Sciatic nerve (tissue), 2 donors: ENCODE measurements at regions not wholly inside any gene's neighbourhood (a gene's known extent, or its start where the extent isn't known, plus 50 kb on each side); places are given as distances from the start of the nearest gene placed in this dataset.

ENCODE experiments used
- ATAC-seq: fragments of 200-7000 bp; cut with Tn5 transposase; one replicate; pipeline ENCODE4 v1.9.1; 2020; ENCODE audit warnings: mild to moderate bottlenecking, moderate library complexity
- DNase-seq: peaks from one replicate; pipeline ENCODE4 v3.0.0-alpha.2; 2020; ENCODE audit warnings: low spot score
- intact Hi-C: fragments of 100-400 bp; cut with DNase I; formaldehyde crosslinking; loops from one replicate; pipeline ENCODE4 v1.14.2; 2022
- donor health status: DM: no; HTN: no; CAD: no.
- donor health status: DM: no; HTN: no; CAD: no.

DNA sequence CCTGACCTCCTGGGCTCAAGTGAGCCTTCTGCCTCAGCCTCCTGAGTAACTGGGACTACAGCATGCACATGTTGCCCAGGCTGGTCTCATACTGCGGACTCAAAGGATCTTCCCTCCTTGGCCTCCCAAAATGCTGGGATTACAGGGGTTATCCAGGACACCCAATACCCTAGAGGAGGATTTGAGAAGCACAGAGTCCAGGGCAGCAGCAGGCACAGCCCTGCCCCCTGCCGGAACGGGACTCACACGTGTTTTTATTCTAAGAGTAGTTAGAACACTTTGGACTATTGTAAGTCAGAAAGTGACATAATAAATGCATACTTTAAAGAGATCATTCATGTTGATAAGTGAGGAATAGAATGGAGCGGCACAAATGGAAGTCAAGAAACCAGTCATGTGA lies 80.2 kb downstream of the C6orf118 start:
- DNase-seq (no peak), ATAC-seq (no peak)
- intact Hi-C loops: no loop called here

DNA sequence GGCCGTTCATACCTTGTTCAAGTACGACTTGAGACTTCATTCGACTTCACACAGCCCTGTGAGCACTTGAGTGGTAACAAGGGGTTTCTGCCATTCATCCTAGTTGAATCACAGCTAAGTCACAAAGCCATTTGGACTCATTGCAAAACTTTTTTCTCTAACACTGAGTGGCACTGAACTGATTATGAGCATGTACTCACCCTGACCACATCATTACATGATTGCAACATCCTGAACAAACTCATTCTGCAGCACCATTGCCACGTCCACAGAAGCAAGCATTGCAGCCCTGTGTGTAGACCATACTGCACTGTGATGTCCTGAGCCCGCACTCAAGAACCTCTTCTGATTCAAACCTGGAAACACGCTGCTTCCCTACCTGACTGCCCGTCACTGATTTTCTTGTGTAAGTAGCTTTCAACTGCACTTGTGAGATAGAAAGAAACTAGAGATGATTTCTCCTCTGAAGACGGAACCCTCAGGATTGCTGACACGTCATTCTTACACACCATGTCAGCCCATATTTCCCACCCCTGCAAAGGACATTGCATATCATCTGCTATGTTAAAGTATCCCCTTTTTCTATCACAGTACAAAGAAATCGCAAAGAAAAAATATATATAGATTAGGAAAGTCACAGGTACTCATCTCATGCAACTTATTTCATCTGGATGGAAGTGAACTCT lies 81.6 kb downstream of the C6orf118 start:
- intact Hi-C loops: no loop called here
- DNase-seq (no peak), ATAC-seq (no peak)

DNA sequence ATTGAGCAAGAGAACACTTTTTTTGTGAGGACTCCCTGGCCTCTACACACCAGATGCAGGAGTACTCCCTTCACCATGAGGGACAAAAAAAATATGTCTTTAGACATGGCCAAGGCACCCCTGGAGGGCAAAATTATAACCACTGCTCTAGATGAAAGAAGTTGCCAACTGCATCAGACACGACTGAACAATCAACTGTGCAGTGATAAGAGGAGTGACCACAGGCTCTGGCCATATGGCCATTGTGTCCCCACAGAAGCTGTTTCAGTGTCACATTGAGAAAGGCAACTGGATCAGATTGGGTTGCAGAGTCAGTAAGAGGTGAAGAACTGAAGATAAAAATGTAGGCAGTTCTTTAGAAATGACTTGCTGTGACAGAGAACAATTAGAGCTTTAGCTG lies 85.7 kb downstream of the C6orf118 start:
- DNase-seq: no peak
- no peak for ATAC-seq
- intact Hi-C loops: no loop called here

DNA sequence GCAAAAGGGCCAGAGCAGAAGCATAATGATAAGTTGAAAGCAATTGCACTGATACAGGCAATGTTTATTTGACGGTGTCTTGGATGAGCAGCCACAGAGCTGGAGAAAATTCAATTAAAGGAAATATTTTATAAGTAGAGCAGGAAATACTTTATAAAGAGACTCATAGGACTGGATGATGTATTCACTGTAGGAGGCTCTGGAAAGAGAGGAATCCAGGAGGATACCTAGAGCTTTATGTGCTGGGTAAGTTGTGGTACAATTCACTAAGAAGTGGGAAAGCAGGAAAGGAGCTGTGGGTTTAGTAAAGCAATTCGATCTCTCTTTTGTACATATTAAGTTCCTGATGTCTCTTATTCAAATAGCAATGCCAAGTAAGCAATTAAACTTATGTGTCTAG lies 86.3 kb downstream of the C6orf118 start:
- intact Hi-C loops: no loop called here
- DNase-seq: no peak
- ATAC-seq: no peak

DNA sequence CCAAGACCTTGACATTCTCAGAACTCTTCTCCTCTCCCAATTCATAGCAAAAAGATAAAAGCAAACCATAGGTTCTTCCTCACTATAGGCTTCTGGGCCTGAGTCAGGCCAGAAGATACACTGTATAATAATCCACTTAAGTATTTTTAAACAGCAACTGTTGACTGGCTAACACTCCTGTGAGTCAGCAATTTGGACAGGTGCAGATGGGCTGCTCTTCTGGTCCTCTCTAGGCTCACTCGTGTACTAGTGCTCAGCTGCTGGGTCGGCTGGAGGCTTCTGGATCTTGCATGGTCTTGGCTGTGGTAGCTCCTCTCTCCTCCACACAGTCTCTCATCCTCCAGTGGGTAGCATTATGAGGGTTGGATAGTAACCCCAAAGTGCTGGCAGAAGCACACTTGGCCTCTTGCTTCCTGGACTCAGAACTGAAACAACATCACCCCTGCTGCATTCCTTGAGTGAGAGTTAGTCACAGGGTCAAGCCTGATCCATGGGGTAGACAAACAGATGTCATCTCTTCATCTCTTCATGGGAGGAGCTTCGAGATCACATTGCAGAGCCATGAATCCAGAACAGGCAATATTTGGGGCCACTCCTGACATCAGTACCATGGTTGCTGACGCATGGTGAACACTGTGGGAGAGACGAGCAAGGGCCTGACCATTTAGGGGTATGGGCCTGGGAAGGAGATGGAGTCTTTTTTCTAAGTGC lies 86.9 kb downstream of the C6orf118 start:
- DNase-seq: no peak
- ATAC-seq: peak; percentile 36
- intact Hi-C loops: no loop called here

DNA sequence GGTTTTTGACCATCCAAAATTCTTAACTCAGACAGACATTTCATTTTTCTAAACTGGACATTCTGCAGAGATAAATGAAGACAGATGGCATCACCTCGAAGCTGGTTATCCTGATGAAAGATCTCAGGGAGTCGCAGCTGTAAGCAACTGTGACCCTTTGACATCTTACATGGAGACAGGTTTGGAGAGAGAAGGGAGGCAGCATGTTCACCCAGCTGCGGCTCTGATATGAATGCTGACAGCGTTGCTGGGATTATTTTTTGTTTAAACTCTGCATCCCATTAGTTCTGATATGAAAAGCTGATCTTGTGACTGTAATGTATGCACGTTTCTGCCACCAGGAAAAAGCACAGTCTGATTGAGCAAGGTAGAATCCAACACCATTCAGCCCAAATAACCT lies 89.4 kb downstream of the C6orf118 start:
- DNase-seq (no peak), ATAC-seq (no peak)
- intact Hi-C loops: no loop called here

DNA sequence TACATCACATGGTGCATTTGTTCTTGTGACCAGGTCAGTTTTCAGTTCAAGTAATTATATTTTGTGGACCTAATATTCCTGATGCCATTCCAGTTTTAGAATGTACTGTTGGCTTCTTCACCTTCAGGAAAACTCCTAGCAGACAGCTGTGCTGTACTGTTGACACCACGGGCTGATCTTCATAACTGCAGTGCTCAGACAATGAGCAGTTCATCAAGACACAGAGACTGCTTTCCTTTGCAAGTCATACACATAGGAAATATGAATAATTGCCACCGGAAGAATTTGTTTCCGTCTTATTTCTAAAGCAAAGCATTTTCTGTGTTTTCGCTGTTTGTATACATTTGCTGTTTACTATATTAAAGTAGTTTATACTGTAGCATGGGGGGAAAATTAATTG lies 89.8 kb downstream of the C6orf118 start:
- no peak for ATAC-seq
- intact Hi-C loops: no loop called here
- no peak for DNase-seq

DNA sequence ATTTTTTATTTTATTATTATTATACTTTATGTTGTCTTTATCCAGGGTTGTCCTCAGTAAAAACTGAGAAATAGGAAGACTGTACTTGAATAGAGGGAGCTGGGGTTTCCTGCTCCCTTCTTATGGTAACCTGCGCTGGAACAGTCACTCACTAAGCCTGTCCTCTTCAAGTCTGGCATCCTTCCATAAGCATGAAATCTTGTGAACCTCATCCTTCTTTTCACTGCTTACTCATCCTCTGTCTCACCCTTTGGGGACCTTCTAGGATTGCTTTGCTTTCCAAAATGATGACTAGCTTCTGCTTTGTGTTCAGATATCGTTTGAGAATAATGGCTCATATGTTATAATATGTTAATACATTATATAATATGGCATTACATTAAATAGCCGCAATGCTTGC lies 90.6 kb downstream of the C6orf118 start:
- intact Hi-C loops: no loop called here
- no peak for DNase-seq

DNA sequence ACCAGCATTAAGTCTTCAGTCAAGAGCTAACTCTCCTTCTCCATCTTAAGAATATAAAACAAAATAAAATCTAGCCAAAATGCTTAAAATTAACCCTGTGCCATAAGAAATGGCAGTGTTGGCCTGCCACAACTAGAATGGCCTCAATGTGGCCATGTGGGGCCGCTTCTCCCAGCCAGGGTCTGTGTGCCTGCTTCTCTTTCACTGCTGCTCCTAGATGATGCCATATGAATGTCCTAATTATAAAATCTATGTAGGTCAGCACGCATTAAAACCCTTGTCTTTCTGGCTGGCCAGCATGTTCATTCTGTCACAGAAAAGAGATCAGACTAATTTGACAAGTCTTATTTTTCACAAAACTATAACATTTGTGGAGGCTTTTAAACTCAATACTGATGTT lies 102.6 kb downstream of the C6orf118 start:
- ATAC-seq (no peak), DNase-seq (no peak)
- intact Hi-C loops: no loop called here

More for the DNA sequence above, 90.6 kb downstream of the C6orf118 start:
- ATAC-seq: no peak

DNA sequence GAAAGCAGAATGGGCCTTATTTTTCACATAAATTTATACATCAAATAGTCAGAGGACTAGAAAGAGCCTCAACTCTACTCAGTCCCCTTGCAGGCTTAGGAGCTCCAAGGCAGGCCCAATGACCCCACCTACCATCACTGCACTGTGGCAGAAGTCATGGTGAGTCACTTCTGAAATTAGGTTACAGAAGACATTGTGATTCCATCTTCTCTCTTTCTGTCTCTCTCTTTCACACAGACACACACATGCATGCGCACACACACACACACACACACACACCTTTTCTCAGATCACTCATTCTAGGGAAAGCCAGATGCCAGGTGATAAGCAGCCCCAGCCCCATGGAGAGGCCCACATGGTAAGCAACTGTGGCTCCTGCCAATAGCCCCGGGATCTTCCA lies 103.8 kb downstream of the C6orf118 start:
- intact Hi-C loops: no loop called here
- DNase-seq: no peak
- no peak for ATAC-seq

DNA sequence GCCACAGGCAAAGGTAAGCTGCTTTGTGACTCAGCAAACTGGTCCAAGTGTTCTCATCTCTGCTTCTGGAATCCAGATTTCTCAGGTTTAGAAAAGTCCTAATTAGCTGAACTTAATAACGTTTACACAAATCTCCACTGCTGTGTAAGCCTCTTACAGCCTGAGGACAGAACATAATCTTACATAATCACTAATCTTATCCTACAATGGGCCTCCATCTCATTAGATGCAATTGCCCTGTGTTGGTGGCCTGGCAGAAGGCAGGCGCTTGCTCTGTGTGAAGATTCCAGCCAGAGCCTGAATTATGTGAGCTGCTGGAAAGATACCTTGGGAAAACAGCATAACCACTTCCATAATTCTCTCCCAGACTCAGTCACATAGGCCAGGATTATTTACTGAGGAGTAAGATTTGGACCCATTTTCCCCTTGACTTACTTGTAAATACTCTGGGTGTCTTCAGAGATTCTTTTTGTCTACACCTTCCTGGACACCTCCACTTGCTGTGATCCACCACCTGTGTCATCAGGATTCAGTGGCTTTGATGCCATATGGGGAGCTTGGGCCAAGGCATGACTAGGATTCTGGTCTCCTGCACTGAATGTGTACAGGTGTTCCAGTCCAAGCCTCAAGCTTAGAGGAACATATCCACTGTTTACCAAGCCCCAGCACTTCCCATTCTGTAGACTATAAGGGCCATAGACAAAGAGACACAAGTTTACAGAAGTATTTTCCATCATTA lies 104.4 kb downstream of the C6orf118 start:
- DNase-seq: no peak
- no peak for ATAC-seq

DNA sequence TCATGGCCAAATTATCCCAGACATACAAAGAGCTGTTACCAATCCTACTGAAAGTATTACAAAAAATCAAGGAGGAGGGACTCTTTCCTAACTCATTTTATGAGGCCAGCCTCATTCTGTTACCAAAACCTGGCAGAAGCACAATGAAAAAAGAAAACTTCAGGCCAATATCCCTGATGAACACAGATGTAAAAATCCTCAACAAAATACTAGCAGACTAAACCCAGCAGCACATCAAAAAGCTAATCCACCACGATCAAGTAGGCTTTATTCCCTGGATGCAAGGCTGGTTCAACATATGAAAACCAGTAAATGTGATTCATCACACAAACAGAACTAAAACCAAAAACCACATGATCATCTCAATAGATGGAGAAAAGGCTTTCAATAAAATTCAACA lies 109.2 kb downstream of the C6orf118 start:
- no peak for ATAC-seq
- no peak for DNase-seq
- intact Hi-C loops: no loop called here

More for the DNA sequence above, 104.4 kb downstream of the C6orf118 start:
- intact Hi-C loops: no loop called here

DNA sequence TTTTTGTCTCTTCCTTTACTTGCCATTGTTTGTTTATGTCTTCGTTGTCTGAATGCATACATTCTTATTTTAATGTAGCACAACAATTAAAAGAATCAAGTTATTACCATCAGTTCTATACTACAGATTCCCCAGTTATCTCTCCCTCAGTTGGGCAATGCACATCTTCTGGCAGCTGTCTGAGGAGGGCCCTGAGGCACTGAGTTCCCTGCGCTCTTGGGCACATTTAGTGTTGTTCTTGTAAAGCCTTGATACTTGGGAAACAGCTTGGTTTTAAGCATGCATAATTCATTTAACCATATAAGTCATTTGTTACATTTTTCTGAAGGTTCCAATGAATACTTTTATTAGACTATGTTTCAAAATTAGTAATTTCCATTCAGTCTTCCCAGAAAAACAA lies 117.9 kb downstream of the C6orf118 start:
- DNase-seq: no peak
- ATAC-seq: no peak
- intact Hi-C loops: no loop called here

DNA sequence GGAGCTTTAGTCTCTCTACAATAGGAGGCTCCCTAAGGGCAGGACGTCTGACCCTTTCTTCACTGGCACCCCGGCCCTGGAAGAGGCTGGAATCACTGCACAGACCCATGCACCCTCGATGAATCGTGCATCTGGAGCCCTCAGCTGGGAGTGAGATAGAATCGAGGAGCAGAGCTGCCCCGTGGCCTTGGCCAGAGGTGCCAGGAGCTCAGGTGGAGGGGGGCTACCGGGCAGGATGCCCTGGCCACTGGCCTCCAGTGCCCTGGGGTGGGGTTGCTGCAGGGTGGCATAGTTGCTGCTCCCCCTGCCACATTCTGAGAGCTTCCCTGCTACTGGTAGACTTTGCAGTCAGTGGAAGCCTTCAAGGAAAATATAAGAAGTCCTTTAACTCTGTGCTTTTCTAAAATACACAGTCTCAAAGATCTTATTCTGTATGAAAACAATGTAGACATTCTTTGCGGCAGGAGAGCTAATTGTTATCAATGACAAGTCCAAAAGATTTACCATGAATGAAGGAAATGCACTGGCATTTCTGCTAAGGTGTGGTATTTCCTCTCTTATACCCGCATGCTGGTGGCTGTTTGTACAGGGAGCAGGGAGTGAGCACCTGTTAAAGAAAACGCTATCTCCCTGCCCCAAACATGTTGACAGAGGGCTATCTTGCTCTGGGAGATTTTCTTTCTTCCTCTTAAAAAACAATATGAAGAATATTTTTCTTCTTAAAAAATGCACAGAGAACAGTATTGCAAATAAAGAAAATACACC lies 122.8 kb downstream of the C6orf118 start:
- ATAC-seq (no peak), DNase-seq (no peak)
- intact Hi-C loops: no loop called here

DNA sequence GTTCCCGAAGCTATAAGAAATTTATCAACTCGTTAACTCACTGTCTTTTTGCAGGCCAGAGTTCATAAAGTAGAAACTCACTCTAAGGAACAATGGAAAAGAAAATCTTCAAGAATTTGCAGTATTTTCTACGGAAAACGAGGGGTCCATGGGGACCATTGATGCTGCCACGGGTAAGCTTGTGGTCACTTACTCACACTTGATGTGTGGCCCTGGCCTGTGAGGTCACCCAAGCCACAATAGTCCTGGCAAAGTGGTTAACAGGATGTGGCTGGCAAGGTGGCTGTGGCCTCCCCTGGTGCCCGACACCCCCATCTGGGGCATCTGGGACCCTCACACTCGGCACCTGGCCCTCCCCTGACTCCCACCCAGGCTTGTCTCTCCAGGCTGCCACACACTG lies 123.4 kb downstream of the C6orf118 start:
- no peak for ATAC-seq
- DNase-seq: no peak
- intact Hi-C loops: no loop called here

DNA sequence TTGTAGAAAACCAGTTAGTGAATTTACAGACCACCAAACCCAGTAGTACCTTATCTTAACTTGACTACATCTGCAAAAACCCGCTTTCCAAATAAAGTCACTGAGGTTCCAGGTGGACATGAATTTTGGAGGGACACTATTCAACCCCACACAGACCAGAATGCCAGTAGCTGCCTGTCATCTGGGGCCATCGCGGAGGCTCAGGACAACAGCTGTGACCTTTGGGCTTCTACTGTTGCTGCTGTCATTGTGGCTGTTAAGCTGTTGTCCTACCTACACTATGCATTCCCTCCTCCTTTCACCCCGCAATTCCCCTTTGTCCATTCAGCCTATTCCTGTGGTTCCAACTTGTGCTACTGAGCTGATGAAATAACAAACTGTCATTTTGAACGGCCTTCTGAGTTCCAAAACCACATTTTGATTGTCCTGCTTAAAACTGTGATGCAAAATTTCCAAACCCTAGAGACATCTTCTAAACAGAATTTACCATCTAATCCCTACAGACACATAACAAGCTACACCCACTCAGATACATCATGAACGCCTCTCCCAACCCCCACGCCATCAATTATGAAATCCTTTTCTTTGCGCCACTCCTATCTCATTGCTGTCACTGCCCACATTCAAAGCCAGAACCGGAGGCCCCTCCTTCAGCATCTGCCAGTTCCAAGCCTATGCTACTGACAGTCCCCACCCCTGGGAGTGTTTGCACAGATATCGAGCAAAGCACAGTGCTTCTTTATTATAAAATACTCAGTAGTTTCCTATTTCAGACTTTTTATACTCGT lies 125.0 kb downstream of the C6orf118 start:
- DNase-seq (no peak), ATAC-seq (peak; percentile 72)
- intact Hi-C loops: no loop called here

DNA sequence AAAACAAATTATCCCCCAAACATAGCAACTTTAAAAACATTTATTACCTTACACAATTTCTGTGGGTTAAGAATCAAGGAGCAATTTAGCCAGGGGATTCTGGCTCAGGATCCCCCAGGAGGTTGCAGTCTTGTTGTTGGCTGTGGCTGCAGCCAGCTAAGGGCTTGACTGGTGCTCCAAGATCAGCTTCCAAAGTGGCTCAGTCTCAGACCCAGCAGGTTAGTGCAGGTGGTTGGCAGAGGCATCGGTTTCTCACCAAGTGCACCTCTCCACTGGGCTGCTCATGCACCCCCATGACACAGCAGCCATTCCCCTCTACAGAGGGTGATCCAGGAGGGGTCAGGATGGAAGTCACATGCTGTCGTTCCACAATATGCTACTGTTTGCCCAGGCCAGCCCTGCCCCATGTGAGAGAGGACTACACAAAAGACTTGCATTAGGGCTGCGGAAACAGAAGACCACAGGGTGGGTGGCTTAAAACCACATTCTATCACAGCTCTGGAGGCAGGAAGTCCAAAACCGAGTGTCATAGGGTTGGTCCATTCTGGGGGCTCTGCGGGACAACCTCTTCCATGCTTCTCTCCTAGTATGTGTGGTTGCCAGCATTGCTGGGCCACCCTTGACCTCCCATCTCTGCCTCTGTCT lies 125.8 kb downstream of the C6orf118 start:
- intact Hi-C loops: no loop called here
- ATAC-seq: no peak
- no peak for DNase-seq

DNA sequence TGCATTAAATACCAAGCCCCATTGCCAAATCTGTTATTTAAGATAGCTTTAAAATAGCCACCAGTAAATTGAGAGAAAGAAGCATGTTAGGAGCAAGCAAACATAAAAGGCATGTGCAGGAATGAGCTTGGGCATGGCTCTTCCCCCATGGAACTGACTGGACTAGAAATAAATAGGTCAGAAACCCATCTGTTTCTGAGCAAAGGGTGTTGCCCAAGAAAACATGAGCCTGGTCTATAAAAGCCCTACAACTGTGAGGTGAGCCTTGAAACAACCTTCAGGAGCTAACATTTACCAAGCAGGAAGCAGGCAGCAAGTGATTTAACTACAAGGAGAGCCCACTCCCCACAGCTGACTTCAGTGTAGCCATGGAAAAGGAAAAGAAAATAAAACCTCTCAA lies 126.3 kb downstream of the C6orf118 start:
- ATAC-seq (no peak), DNase-seq (no peak)
- intact Hi-C loops: no loop called here
